Hematopoietic multipotent progenitor cell treated with erythropoietin and hydrocortisone succinate and interleukin-3 and kit ligand, for 6 days (in vitro differentiated cells): ENCODE measurements at regions not wholly inside any gene's neighbourhood (a gene's known extent, or its start where the extent isn't known, plus 50 kb on each side); places are given as distances from the start of the nearest gene placed in this dataset.

Experiments used
- DNase-seq: peaks from one replicate; pipeline ENCODE4 v3.0.0-alpha.2; 2015

GRCh38 chr2:19300961-19301360 lies 57.5 kb downstream of the OSR1 start:
- DNase-seq = no peak

GRCh38 chr2:19299522-19299921 lies 58.9 kb downstream of the OSR1 start:
- DNase-seq = no peak

DNA sequence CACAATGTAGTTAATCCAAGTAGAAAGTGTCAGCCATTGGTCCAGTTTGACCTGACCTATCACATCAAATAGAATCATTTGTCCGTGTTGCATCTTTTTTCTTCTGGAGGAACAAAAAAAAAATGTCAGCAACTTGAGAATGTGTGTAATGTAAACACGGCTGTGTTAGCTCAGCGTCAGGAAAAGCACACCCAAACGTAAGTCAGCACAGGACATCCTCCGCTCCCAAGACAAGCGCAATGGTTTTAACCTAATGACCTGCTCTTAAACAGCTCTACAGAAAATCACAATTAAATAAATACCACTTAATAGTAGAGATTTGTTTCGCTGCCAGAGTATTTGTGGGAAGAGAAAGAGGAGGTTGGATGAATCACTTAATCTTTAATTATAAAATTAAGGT lies 59.4 kb downstream of the OSR1 start:
- no peak for DNase-seq

DNA sequence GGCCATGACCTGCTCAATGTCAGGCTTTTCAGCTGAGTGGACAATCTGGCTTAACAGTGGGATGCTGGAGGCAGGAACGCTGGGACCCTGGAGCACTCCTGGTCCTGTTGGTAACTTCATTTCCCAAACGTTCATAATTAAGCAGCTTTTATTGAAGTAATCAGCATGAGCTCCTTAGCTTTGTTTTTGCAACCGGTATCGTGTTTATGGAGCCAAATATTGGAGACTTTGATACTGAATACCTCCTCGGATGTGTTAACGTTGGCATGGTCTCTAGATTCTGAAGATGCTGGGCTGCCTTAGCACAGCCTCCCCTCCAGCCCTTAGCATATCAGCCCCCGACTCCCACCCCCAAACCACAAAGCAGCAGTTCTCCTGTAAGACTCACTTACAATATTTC lies 60.7 kb downstream of the OSR1 start:
- DNase-seq = no peak

DNA sequence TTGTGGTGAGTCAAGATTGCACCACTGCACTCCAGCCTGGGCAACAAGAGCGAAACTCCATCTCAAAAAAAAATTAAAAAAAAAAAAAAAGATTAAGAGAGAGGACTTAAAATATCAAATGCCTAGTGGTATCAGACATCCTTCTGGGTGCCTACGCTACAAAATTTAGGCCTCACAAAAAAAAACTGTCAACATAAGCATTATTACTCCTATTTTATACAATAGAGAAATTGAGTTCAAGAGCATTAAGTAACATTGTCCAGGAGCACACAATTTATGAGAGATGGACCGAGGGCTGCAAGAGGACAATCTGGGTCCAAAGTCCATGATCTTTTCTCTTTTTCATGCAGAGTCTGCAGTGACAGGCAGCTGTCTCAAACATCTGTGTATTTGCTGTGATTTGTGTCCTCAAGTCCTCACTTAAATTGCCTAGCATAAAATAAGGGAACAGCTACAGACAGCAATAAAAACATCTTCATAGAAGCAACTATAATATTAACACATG lies 62.4 kb downstream of the OSR1 start:
- DNase-seq = no peak

DNA sequence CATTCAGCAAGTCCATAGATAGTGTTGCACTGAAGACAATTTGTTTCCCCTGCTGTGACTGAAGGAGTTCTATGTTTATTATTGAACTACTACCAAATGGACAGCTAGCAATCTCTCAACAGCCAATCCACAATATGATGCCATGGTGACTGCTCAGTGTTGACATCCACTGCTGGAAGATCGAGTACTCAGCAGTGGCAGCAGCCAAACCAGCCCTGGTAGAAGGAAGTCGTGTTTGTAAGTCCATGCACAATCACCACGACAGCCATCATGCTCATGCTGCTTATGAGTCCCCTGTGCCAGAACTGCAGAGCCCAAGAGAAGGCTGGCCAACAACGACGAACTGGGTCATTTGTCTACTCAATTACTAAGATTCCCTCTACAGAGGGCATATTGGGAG lies 66.4 kb downstream of the OSR1 start:
- DNase-seq = no peak

GRCh38 chr2:19288291-19288690 lies 70.1 kb downstream of the OSR1 start:
- no peak for DNase-seq

DNA sequence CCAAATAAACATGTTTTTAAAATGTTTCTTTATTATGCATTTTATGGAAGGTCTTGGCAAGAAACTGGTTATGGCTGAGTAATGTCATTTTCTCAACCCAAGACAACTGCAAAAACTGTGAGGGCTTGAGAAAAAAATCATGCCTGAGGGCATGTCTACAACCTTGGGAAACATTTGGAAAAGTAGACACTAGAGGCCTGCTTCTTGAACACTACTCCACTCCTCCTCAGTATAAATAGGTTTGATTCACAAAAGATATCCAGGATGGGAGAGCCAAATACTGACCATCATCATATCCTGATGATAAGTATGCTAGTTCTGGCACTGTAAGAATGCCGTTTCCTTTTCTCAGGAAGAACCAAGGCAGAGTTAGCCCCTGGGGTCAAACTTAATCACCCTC lies 71.1 kb downstream of the OSR1 start:
- DNase-seq = no peak

- DNase-seq = no peak
Observed at GRCh38 chr2:19282305-19282704, 76.1 kb downstream of the OSR1 start.

- no peak for DNase-seq
Observed at GRCh38 chr2:19274439-19274838, 84.0 kb downstream of the OSR1 start.

- DNase-seq = no peak
Observed at GRCh38 chr2:19272941-19273470, 85.4 kb downstream of the OSR1 start.

DNA sequence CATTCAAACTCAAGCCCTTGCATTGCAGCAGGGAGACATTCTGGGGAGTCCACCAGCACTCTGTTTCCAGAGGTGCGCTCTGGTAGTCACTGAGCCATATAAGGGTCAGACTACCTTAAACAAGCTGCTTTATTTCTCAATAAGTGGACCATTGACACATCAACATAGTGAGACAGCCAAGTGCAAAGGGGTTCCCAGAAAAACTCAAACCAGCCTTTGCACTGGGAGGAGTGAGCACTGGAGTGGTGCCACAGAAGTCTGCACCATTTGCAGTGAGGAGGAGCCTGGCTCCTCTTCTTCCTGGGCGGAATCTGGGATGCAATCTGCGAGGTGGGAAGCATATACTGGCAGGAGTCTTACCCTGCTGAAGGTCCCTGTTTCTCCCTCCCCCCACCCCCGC lies 86.4 kb downstream of the OSR1 start:
- DNase-seq = no peak

- no peak for DNase-seq
Observed at GRCh38 chr2:19264852-19265251, 93.6 kb downstream of the OSR1 start.

- no peak for DNase-seq
Observed at GRCh38 chr2:19262150-19262549, 96.3 kb downstream of the OSR1 start.

- DNase-seq = no peak
Observed at GRCh38 chr2:19261061-19261460, 97.4 kb downstream of the OSR1 start.

DNA sequence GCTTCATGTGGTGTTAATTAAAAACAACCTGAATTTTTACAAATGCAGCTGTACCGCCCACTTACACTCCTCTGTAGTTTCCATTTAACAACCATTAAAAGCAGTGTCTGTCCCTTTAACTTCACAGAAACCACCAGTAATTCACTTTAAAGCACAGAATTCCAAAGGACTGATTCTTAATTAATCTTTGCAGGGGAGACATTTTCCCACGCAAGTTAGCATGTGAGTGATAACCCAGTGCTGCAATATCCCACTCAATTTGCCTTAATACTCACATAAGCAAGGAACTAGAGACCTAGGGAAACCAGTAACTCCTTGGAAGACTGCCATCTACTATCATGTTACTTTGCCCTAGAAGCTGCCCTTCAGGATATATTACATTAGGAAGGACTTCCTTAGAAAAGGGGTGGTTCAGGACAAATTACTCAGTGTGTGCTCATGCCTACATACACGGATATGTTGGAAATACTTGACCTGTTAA lies 102.3 kb downstream of the OSR1 start:
- DNase-seq = no peak

- DNase-seq = no peak
Observed at GRCh38 chr2:19255481-19255880, 102.9 kb downstream of the OSR1 start.

DNA sequence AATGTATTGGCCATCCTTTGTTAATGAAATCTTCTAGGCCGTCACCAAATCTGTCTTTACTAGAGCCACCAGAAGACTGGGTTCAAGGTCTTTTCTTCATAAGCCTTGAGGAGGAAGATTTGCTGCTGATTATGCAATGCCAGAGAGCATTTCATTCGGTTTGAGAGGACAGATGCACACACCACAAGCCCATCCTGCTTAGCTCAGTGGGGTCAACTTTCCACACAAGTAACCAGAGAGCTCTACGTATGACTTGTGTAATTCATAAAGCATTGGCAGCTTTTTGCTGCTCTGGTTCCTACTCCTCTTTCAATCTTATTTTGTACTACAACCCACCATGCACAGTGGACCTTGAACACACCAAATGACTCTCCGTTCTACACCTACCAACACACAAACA lies 106.9 kb downstream of the OSR1 start:
- DNase-seq = no peak

DNA sequence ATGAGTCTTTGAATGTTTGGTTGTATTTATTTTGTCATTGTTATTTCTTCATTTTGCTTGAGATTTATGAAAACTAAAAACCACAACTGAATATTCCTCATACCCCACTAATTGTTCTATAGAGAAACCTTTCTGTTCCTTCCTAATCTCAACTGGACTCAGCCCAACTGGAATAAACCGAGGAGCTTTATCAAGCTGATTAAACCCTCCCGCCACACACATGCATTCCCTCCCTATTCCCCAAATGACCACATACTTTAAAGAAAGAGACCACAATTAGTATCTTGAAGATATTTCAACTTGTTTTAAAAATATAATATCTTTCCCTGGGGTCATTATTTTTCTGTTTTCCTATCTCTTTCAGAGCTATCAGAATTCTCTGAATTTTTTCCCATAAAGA lies 107.5 kb downstream of the OSR1 start:
- DNase-seq = no peak

GRCh38 chr2:19247186-19247585 lies 111.2 kb downstream of the OSR1 start:
- DNase-seq = no peak

DNA sequence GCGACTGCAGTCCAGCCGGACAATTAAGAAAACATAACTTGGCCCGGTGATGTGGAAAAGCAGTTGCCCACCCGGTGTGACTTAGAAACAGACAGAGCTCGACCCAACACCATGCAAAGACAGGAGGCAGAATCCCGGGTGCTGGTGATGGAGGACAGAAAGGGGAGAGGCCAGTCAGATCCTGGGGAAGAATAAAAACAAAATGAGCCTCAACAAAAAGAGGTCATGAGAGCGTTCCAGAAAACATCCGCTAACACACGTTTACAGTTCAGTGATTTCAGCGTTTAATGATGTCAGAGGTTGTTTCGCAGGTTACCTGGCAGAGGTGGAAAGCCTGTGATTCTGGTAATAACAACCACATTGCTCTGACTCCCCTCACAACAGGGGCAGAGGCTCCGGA lies 111.9 kb downstream of the OSR1 start:
- no peak for DNase-seq

- DNase-seq = no peak
Observed at GRCh38 chr2:19244460-19245363, 113.7 kb downstream of the OSR1 start.

DNA sequence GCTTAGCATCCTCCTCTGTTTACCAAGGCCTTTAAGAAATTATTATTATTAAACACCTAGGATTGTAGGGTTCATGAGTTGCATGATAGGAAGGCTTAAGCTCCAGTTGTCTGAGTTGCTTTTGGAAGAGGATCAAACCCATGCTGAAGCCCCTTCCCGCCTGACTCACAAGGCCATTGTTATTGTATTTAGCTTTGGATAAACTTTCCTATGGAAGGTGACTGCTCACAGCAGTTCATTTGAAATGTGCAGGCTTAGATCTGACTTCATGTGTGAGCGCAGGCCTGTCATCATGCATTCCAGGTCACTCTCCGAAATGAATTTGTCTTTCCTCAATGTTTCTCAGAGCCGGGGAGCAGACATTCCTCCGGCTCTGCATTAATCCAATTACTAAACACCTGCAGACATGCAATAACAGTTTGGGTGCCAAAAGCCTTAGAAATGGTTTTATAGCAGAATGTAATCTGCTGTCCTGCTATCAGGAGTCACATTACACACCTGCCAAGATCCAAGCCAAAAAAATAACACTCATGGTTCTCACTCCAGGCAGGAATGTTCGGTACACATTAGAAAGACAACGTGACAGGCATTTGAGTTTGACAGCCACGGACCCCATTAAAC lies 119.9 kb downstream of the OSR1 start:
- no peak for DNase-seq

DNA sequence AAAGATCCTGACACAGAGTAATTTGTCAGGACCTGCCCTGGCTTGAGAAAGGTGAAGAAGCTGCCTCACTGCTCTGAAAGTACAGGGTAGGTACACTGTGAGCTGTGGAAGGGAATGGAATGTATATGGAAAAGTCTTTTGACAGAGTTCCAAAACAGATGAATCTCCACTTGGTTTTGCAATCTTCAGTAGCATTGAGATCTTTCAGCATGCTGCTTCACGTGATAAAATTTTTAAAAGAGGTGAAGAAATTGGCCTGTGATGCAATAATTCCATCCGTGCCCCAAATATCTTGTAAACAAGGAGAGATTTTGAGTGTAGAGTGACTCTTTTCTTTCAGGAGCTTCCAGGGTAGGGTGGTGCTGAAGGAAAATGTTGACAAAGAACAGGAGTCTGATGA lies 123.1 kb downstream of the OSR1 start:
- no peak for DNase-seq
